ENCODE measurements at regions not wholly inside any gene's neighbourhood (a gene's known extent, or its start where the extent isn't known, plus 50 kb on each side); places are given as distances from the start of the nearest gene placed in this dataset.

DNA sequence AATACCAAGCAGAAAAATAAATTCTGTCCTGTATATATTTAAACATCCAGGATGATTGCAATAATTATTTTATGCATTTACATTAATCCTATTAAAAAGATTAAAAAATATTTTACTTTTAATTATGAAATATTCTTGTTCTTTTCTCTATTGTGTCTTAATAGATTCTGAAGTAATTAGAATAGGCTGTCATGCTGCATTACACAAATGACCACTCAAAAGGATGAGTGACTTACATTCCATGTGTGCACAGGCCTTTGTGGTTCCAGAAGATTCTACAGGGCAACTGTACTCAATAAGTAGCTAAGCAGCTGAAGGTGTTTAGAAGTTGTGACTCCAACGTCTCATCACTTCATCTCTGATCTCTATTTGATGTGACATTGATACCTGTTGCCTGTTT lies 745.9 kb upstream of the CCDC179 start:
- no peak for TF ChIP-seq POLR2A (IDR thresholded peaks at IDR 0.05)
- TF ChIP-seq, protein P1, sequence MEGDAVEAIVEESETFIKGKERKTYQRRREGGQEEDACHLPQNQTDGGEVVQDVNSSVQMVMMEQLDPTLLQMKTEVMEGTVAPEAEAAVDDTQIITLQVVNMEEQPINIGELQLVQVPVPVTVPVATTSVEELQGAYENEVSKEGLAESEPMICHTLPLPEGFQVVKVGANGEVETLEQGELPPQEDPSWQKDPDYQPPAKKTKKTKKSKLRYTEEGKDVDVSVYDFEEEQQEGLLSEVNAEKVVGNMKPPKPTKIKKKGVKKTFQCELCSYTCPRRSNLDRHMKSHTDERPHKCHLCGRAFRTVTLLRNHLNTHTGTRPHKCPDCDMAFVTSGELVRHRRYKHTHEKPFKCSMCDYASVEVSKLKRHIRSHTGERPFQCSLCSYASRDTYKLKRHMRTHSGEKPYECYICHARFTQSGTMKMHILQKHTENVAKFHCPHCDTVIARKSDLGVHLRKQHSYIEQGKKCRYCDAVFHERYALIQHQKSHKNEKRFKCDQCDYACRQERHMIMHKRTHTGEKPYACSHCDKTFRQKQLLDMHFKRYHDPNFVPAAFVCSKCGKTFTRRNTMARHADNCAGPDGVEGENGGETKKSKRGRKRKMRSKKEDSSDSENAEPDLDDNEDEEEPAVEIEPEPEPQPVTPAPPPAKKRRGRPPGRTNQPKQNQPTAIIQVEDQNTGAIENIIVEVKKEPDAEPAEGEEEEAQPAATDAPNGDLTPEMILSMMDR (IDR thresholded peaks at IDR 0.05), result no peak
